Breast epithelium (tissue), 4 donors: ENCODE measurements at regions not wholly inside any gene's neighbourhood (a gene's known extent, or its start where the extent isn't known, plus 50 kb on each side); places are given as distances from the start of the nearest gene placed in this dataset.
"Not testable (repeated sequence)": the region's sequence is repeated elsewhere in the genome, so short reads cannot be mapped to it uniquely, and the experiment has no call there.

Source experiments
- DNase-seq, 2 donors: peaks; one replicate each; pipeline ENCODE4 v3.0.0-alpha.2; 2019; ENCODE audit warnings: low spot score in 2 of 2
- H3K27ac ChIP-seq, 2 donors: fragments of 200-600 bp; sonication (generic) in 1 of 2; one replicate each; pipeline ENCODE4 v1.5.1; 2016 to 2019; ENCODE audit warnings: mild to moderate bottlenecking in 1 of 2
- H3K27me3 ChIP-seq, 2 donors: fragments of 200-600 bp; sonication (generic) in 1 of 2; one replicate each; pipeline versions ENCODE4 v1.5.1 to v1.6.0; 2017 to 2019; ENCODE audit warnings: control low read depth in 1 of 2, mild to moderate bottlenecking in 1 of 2
- H3K36me3 ChIP-seq: fragments of 200-600 bp; one replicate; pipeline ENCODE4 v1.5.1; 2019
- H3K4me1 ChIP-seq, 2 donors: fragments of 200-600 bp; sonication (generic); one replicate each; pipeline ENCODE4 v1.5.1; 2016 to 2019; ENCODE audit warnings: control low read depth in 1 of 2
- H3K4me3 ChIP-seq, 3 donors: fragments of 200-600 bp; sonication (generic); 1 replicate in 2 of 3; 2 replicates in 1 of 3; pipeline ENCODE4 v1.5.1; 2016 to 2019; ENCODE audit warnings: mild to moderate bottlenecking in 3 of 3, moderate library complexity in 2 of 3
- H3K9me3 ChIP-seq, 2 donors: fragments of 200-600 bp; sonication (generic) in 1 of 2; one replicate each; pipeline ENCODE4 v1.5.1; 2016 to 2019; ENCODE audit warnings: control low read depth in 1 of 2
- POLR2A ChIP-seq: fragments of 450-650 bp; IDR thresholded peaks from one replicate; pipeline ENCODE4 v1.6.1; 2016; ENCODE audit warnings: antibody characterized with exemption, mild to moderate bottlenecking, moderate library complexity
- POLR2AphosphoS5 ChIP-seq, 3 donors: sonication (generic); formaldehyde crosslinking; IDR thresholded peaks; one replicate each; pipeline ENCODE4 v1.6.1; 2017; ENCODE audit warnings: antibody characterized with exemption in 3 of 3
- intact Hi-C: fragments of 100-400 bp; cut with DNase I; formaldehyde crosslinking; loops from one replicate; pipeline ENCODE4 v1.15.1; 2023; ENCODE audit warnings: low total_unique reads
- TF ChIP-seq, protein P1 (sequence below), 3 donors: fragments of 450-650 bp; IDR thresholded peaks; one replicate each; pipeline ENCODE4 v1.5.1; 2016 to 2017; ENCODE audit warnings: antibody characterized with exemption in 3 of 3, mild to moderate bottlenecking in 3 of 3, moderate library complexity in 3 of 3

DNA sequence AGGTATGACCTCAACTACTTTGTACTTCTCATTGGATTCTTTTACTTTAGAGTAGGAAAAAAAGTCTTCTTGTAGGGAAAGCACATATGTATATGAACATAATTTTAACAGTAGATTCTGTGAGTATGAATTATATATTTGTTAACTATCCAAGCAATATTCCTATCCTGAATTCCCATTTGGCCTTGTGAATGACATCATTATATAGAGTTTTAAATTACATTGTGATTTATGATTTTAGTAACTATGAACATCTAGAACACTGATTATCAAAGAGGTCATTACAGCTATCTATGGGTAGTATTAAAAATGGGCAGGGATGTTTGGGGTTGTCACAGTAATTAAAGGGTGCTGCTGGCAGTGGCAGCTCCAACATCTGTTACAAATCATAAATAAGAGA is 163.9 kb upstream of the TFAP2D start:
- no peak for DNase-seq
- Histone ChIP-seq H3K36me3 (no peaks in the 10 kb centered on the region), H3K4me1 (no peaks in the 10 kb centered on the region), H3K9me3 (no peaks in the 10 kb centered on the region), H3K27ac (no peak overlapping the region), H3K27me3 (no peaks in the 10 kb centered on the region), H3K4me3 (no peak overlapping the region)
- intact Hi-C loops, result no loop called here
- TF ChIP-seq POLR2A (no peak), POLR2AphosphoS5 (IDR thresholded peaks at IDR 0.05) (no peak)
- TF ChIP-seq, protein P1, sequence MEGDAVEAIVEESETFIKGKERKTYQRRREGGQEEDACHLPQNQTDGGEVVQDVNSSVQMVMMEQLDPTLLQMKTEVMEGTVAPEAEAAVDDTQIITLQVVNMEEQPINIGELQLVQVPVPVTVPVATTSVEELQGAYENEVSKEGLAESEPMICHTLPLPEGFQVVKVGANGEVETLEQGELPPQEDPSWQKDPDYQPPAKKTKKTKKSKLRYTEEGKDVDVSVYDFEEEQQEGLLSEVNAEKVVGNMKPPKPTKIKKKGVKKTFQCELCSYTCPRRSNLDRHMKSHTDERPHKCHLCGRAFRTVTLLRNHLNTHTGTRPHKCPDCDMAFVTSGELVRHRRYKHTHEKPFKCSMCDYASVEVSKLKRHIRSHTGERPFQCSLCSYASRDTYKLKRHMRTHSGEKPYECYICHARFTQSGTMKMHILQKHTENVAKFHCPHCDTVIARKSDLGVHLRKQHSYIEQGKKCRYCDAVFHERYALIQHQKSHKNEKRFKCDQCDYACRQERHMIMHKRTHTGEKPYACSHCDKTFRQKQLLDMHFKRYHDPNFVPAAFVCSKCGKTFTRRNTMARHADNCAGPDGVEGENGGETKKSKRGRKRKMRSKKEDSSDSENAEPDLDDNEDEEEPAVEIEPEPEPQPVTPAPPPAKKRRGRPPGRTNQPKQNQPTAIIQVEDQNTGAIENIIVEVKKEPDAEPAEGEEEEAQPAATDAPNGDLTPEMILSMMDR (IDR thresholded peaks at IDR 0.05), result no peak

DNA sequence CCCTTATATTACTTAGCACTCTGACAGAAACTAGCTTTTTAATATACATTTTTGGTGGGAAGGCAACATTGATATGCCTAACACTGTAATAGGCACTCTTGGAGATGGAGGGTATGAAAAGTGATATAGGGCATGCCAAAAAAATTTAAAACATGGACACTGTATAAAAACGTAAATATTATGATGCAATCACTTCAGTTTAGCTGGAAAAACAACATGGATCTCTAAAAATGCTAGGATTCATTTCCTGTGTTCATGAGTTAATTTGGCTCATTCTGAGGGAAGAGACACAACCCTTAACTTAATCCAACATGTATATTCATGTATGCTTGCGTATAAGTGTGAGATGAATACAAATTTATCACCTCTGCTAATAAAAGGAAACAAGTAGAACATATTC is 157.3 kb upstream of the TFAP2D start:
- no peak for DNase-seq
- no peak overlapping the region for H3K4me3 ChIP-seq
- no peaks in the 10 kb centered on the region for H3K9me3 ChIP-seq
- H3K27ac ChIP-seq, result no peak overlapping the region
- H3K4me1 ChIP-seq, result no peaks in the 10 kb centered on the region
- intact Hi-C loops, result no loop called here
- no peaks in the 10 kb centered on the region for H3K27me3 ChIP-seq
- H3K36me3 ChIP-seq, result no peaks in the 10 kb centered on the region
- no peak for TF ChIP-seq POLR2A
- TF ChIP-seq, protein P1 (IDR thresholded peaks at IDR 0.05), result no peak
- TF ChIP-seq POLR2AphosphoS5 (IDR thresholded peaks at IDR 0.05), result no peak

DNA sequence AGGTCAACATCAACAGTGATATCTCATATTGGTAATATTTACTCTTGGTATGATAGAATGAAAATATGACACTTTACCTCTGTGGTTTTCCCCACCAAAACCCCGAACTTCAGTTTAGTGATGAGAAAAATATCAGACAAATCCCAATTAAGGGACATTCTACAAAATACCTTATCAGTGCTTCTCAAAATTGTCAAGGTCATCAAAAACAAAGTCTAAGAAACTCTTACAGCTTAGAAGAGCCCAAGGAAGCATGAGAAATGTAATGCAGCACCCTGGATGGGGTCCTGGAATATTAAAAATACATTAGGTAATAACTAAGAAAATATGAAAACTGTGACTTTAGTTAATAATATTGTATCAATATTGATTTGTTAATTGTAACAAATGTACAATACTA is 148.3 kb upstream of the TFAP2D start:
- no peaks in the 10 kb centered on the region for H3K27me3 ChIP-seq
- H3K27ac ChIP-seq, result no peak overlapping the region
- no peak for DNase-seq
- no peak overlapping the region for H3K4me3 ChIP-seq
- H3K4me1 ChIP-seq, result no peaks in the 10 kb centered on the region
- no peaks in the 10 kb centered on the region for H3K9me3 ChIP-seq
- H3K36me3 ChIP-seq, result no peaks in the 10 kb centered on the region
- intact Hi-C loops, result no loop called here
- TF ChIP-seq POLR2A (no peak), POLR2AphosphoS5 (IDR thresholded peaks at IDR 0.05) (no peak)
- TF ChIP-seq, protein P1 (IDR thresholded peaks at IDR 0.05), result no peak

DNA sequence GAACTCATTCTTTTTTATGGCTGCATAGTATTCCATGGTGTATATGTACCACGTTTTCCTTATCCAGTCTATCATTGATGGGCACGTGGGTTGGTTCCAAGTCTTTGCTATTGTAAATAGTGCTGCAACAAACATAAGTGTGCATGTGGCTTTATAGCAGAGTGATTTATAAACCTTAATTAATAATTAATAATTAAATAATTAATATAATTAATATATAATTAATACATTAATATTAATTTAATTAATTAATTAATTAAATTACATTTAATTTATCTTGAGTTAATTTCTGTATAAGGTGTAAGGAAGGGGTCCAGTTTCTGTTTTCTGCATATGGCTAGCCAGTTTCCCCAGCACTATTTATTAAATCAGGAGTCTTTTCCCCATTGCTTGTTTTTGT is 142.1 kb upstream of the TFAP2D start:
- DNase-seq, H3K27ac ChIP-seq, intact Hi-C loops, H3K4me1 ChIP-seq, H3K36me3 ChIP-seq, H3K27me3 ChIP-seq, H3K4me3 ChIP-seq: not testable (repeated sequence)
- H3K9me3 ChIP-seq, result peaks cover 0 to 16% of the 10 kb centered on the region in 2 donors

DNA sequence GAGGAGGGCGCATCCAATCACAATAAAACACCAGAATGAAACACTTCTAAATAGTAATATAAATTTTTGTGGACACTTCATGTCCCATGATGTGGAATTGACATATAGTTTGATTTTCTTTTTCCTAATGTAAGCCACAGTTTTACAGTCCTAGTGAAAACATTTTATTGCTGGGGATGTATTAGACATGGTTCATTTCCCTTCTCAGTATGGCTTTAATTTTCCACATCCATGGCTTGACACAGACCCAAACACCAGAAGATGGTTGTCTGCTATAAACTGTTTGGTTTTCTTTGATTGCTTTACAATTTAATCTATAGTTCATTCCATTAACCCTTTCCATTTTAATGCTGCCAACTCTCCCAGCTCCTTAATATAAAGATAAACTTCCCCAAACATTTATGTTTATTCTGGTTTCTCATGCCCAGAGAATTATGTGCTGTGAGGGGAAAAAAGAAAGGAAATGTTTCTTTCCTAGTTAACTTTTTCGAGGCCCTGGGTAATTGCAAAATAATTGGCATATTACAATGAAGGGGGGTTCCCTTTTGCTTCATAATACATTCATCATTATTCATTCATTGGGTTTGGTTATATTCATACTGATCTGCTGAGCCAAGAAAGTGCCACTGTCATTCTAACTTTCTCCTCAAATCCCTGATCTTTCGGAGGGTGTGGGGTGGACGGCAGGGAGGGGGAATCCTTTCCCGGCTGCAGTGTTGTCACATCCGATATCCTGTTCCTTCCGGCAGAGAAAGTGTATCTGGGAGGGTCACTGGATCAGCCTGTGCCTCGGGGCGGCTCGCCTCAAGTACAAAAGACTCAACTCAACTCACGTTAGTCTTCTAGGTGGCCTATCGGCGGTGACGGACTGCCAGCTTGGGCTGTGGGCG is 127.6 kb upstream of the TFAP2D start:
- Histone ChIP-seq H3K36me3 (no peaks in the 10 kb centered on the region), H3K27ac (no peak overlapping the region), H3K27me3 (no peaks in the 10 kb centered on the region), H3K4me1 (no peaks in the 10 kb centered on the region), H3K4me3 (no peak overlapping the region), H3K9me3 (no peaks in the 10 kb centered on the region)
- TF ChIP-seq POLR2A (no peak), POLR2AphosphoS5 (IDR thresholded peaks at IDR 0.05) (no peak)
- TF ChIP-seq, protein P1 (IDR thresholded peaks at IDR 0.05), result no peak
- DNase-seq, result no peak
- intact Hi-C loops, result no loop called here
